ENCODE measurements at regions not wholly inside any gene's neighbourhood (a gene's known extent, or its start where the extent isn't known, plus 50 kb on each side); places are given as distances from the start of the nearest gene placed in this dataset.

DNA sequence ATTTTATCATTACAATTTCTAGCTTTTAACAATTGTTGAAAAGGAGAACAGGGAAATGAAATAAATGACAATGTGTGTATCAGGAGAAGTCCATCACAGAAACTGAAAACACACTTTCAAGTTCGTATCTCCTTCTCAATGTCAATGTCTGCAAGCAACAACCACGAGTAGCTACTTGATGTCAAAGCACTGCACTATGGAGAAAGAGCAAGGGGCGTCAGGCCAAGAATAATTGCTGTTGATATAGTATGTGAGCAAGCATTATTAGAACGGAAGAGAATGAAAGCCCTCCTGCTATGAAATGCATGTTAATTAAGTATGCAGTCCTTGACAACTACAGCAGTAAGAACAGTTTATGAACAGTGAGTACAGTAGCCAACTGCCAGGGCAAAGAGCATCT, 1250.1 kb downstream of the ZPLD1 start:
- no peak for DNase-seq

- DNase-seq, result no peak
Observed at GRCh38 chr3:103685939-103686338, 1251.1 kb downstream of the ZPLD1 start.

- no peak for DNase-seq
Observed at GRCh38 chr3:103690536-103690935, 1255.7 kb downstream of the ZPLD1 start.

DNA sequence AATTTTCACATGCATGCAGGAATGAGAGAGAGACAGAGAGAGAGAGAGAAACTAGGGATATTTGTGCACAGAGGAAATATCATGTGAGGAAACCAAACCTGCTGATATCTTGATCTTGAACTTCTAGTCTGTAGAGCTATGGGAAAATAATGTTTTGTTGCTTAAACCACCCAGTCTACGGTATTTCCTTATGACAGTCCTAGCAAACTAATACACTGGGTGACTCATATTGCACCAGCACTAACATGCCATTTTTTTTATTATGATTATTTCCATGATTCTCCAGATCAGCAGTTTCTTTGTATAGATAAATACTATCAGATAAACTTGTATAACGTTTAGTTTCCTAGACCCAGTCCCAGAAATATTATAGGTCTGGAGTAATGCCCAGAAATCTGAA, 1259.0 kb downstream of the ZPLD1 start:
- no peak for DNase-seq

GRCh38 chr3:103698646-103699045, 1263.8 kb downstream of the ZPLD1 start:
- DNase-seq, result no peak

DNA sequence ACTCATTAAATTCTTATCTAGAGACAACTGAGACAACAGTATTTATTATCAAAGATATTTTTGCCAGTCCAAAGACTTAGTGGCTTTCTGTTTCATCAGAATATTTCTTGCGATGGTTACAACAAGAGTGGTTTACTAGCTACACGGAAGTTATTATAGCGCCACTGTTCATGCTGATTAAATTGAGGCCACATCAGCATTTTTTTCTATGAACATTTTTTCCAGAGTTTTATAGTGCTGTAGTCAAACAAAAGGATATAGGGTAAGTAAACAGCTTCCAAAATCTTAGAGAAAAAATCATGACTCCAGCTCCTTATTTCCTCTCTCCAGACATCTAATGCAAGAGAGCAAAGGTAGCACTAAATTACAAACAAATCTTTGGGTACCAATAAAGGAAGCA, 1264.4 kb downstream of the ZPLD1 start:
- no peak for DNase-seq

- DNase-seq, result no peak
Observed at GRCh38 chr3:103705641-103706040, 1270.8 kb downstream of the ZPLD1 start.

DNA sequence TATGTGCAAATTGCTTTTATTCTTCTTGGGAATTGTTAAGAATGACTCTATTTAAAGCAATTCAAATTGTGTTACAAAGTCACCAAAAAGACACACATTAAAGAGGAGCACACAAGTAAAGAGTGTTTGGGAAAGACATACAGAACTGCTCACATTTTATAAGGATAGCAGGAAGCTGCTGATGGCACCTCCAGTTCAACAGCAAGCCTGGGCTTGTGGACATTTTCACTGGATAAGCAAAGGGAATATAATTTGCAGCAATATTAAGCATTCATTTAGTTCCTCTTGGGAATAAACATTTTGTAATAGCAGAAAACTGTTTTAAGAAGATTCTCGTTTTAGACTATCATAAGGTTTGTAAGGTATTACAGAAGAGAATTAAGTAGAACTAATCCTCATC, 1271.9 kb downstream of the ZPLD1 start:
- no peak for DNase-seq

DNA sequence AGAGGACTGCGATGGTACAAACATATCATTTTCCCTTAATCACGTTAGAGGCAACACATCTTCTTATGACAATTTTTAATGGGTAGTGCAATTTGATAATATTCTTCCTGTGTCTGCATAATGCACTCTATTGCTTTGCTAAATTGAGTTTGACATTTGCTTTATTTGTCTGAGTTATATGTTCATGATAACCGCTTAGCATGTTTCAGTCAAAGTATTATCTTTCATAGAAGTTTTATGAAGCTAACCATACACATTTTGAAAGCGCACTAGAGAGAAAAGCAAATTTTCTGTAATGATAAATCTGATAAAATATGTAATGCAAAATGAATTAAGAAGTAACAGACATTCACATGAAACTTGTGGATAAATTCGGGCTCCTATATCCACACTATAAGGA, 1276.9 kb downstream of the ZPLD1 start:
- no peak for DNase-seq

DNA sequence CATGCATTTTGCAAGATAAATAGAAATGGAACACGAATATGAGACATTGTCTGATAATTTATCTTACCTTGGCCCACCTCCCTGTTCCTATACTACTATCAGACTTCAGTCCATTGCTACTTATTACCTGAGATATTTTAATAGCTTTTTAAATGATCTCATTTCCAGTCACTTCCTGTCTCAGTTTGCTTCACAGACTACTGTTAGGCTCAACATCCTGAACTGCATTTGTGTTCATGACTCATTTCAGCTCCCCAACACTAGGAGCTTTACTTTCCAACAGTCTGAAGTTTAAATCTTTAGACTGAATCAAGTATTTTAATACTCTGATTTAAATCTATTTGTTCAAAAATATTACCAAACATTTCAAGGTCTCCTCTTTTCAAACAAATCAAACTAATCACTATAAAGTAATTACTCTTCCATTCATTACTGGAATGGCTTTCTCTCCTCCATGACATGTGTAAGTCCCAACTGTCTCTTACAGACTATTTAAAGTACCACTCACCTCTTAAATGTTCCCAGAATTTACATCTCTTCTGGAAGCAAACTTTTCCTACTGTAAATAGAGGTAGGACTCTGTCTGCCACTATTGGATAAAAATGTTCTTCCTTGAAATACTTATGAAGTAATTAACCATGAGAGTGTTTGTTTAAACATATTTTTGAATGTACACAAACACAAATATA, 1277.6 kb downstream of the ZPLD1 start:
- no peak for DNase-seq

DNA sequence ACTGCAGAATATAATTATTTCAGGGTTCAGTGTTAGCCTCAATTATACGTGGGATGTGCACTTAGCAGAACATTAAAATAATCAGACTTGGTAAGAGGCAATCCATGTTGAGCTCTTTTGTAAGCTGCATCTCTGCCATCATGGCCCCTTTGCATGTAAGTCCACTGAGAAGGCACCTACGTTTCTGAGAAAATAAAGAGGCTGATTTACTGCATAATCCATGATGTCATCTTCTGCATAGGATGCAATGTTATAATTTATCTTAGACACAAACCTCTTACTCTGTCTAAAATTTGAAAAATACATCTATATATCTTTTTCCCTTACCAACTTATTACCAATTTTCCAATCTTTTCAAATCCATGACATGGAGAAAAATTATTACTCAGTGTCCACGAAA, 1294.7 kb downstream of the ZPLD1 start:
- no peak for DNase-seq

DNA sequence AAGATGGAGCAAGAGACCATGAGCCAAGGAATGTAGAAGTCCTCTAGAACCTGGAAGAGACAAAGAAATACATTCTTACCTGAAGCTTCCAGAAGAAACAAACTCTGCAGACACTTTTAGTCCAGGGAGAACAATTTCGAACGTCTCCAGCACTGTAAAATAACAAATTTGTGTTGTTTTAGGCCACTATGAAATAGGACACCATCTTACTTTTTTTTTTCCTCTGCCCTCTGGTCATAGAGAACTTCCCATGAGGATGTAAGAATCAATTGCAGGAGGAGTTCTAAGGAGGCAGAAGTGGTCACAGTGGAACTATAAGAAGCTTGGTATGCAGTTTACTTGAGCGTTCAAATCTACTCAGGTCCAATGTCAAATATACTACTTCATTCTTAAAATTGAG, 1295.9 kb downstream of the ZPLD1 start:
- DNase-seq, result no peak

DNA sequence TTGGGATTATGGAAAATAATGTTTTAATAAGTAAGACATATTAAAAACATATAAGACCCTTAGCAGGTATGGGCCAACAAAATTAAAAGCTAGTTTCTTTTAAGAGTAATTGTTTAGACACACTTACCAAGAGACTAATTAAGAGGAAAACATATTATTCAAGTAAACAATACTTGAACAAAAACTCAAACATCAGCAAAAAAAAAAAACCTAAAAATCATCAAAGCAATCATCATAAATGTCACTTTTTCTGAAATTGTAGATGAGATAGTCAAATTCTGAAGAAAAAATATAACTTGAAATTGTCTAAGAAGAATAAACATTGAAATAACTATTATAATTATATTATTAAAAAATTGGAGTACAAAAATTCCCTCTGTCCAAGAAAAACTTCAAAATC, 1318.2 kb downstream of the ZPLD1 start:
- DNase-seq, result no peak

DNA sequence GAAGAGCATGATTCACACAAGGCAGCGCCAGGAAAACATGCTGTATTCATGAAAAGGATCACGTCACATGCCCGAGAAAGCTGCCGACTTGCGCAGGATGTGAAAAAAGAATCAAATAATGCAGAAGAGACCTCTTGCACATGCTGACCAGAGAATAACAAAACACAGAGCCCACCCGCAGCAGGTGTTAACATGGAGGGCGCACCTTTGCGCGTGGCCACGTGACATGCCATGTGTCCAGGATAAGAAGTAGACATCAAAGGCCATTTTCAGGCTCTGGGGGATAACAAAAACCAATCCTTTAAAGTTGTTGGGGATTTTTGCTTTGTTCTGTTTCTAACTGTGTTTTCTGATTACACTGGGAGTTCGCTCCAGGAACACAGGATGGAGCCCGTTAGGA, 1332.8 kb downstream of the ZPLD1 start:
- DNase-seq, result no peak

DNA sequence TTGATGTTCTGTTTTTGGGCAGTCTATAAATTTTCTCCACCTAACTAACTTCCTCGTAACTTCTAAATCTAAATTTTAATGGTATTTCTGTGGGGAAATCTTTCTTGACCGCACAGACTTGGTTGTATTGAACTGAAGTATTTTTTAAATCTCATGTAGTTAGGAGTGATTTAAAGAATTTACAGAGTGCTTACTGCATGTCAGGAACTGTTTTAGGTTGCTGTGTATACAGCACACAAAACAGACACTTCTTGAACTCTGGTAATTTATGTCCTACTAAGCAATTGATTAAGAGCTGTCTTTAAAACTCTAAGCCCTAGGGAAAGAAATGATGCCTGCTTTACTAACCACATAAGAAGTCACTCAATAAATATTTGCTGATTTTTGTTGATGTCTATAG, 1350.2 kb downstream of the ZPLD1 start:
- DNase-seq, result no peak

GRCh38 chr3:103785537-103785936, 1350.7 kb downstream of the ZPLD1 start:
- no peak for DNase-seq

GRCh38 chr3:103786296-103786695, 1351.5 kb downstream of the ZPLD1 start:
- DNase-seq, result no peak

DNA sequence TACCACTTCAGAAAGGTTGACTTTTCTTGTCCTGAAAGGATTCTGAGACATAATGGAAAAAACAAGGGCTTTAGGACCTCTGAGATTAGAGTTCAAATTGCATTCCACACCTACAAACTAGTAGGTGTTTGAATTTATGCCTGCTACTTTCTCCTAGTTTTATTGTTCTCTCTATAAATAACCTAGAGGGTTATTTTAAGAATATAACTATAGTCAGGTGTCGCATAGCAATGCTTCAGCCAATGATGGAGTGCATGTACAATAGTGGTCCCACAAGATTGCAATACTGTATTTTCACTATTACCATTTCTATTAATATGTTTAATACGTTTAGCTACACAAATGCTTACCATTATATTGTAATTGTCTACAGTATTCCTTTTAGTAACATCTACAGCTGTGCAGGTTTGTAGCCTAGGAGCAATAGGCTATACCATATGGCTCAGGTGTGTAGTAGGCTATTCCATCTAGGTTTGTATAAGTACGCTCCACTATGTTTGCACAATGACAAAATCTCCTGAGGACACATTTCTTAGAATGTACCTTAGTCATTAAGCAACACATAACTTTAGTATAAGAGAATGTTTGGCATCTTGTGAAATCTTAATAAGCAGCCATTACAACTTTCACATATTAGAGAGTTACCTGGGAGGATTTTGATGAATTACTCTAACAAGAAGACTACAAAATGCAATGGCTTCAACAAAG, 1352.5 kb downstream of the ZPLD1 start:
- no peak for DNase-seq

DNA sequence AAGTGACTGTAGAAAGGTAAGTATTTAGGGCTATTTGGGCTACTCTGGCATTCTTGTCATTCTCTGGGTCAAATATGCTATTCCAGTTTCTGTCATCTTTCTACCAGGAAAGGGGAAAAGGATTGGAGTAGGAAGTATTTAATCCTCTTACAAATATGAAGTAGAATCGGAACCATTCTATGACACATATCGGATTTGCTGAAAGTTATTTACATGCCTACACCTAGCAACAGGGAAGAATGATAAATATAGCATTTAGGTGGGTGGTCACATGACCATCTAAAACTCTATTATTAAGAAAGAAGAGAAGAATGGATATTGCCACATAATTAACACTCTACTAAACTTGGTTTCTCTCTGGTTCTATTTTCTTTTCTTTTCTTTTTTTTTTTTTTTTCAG, 1353.1 kb downstream of the ZPLD1 start:
- DNase-seq, result no peak

DNA sequence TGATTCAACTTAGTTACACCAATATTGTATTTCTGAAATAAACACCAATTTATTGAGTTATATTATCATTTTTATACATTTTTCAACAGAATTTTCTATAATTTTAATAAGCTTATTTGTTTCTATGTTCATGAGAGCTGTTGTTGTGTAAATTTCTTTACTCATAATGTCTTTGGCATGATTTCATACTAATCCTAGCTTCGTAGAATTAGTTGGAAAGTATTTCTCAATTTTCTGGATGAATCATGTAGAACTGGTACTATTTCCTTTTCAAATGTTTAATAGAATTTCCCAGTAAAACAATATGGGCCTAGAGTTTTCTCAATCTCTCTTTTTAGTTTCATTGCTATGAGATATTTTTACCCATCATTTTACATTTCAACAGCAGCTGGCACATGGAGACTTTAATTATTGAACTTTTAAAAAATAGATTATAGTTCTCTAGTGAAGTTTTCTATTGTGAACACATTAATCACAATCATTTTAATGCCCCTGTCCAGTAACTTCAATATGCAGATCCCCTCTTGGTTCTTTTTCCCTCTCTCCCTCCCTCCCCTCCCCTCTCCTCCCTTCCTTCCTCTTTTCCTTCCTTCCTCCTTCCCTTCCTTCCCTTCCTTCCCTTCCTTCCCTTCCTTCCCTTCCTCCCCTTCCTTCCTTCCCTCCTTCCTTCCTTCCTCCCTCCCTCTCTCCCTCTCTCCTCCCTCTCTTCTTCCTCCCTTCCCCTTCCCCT, 1357.1 kb downstream of the ZPLD1 start:
- no peak for DNase-seq

- DNase-seq, result no peak
Observed at GRCh38 chr3:103794656-103795055, 1359.8 kb downstream of the ZPLD1 start.

DNA sequence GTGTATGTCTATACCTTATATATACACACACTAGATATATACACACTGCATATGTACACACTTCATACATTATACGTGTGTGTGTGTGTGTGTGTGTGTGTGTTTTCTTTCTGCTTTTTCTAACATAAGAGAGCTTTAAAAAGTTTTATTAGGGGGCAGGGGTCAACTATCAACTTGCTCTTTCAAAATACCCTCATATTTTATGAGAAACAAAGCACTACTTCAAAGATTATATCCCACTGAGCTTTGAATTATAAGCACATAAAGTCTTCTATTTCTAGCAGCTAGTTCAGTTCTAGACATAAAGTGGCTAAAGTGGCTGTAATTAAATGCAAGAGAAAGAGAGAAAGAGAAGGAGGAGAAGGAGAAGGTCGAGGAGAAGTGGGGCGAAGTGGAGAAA, 1361.3 kb downstream of the ZPLD1 start:
- no peak for DNase-seq

DNA sequence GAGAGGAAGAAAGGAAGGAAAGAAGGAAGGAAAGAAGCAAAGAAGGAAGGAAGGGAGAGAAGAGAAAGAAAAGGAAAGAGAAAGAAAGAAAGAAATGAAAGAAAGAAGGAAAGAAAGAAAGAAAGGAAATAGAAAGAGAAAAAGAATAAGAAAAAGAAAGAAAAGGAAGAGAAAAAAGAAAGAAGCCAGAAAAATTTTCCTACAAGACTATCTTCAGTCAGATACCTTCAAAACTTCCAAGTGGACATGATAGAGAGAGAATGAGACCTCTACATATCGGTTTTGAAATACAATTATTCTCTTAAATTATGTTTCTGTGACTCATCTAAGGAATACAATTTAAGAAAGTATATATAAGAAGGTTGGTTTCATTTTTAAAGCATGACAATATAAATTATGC, 1369.0 kb downstream of the ZPLD1 start:
- DNase-seq, result no peak

GRCh38 chr3:103810167-103810566, 1375.4 kb downstream of the ZPLD1 start:
- DNase-seq, result no peak

Measured in activated gamma-delta T cell (primary cell).